Uterus (tissue), 3 donors: ENCODE measurements at regions not wholly inside any gene's neighbourhood (a gene's known extent, or its start where the extent isn't known, plus 50 kb on each side); places are given as distances from the start of the nearest gene placed in this dataset.

ENCODE experiments used
- DNase-seq, 2 donors: peaks; one replicate each; pipeline ENCODE4 v3.0.0-alpha.2; 2019 to 2020
- H3K27ac ChIP-seq, 2 donors: fragments of 200-600 bp; sonication (generic); 1 replicate in 1 of 2; 2 replicates in 1 of 2; pipeline ENCODE4 v1.5.1; 2016 to 2018
- H3K27me3 ChIP-seq, 2 donors: fragments of 200-600 bp; sonication (generic); one replicate each; pipeline ENCODE4 v1.5.1; 2018 to 2019; ENCODE audit warnings: control low read depth in 1 of 2
- H3K36me3 ChIP-seq, 2 donors: fragments of 200-600 bp; sonication (generic); one replicate each; pipeline ENCODE4 v1.5.1; 2019; ENCODE audit warnings: control low read depth in 1 of 2
- H3K4me1 ChIP-seq, 2 donors: fragments of 200-600 bp; sonication (generic); one replicate each; pipeline ENCODE4 v1.5.1; 2018 to 2019; ENCODE audit warnings: control low read depth in 1 of 2
- H3K4me3 ChIP-seq, 2 donors: fragments of 200-600 bp; sonication (generic); 1 replicate in 1 of 2; 2 replicates in 1 of 2; pipeline ENCODE4 v1.5.1; 2018 to 2019; ENCODE audit warnings: mild to moderate bottlenecking in 1 of 2
- H3K9me3 ChIP-seq, 2 donors: fragments of 200-600 bp; sonication (generic); one replicate each; pipeline ENCODE4 v1.5.1; 2019; ENCODE audit warnings: control low read depth in 1 of 2
- POLR2A ChIP-seq, 2 donors: fragments of 450-650 bp; IDR thresholded peaks; one replicate each; pipeline ENCODE4 v1.6.1; 2016; ENCODE audit warnings: antibody characterized with exemption in 2 of 2, mild to moderate bottlenecking in 1 of 2, moderate library complexity in 1 of 2
- intact Hi-C: fragments of 100-400 bp; cut with DNase I; formaldehyde crosslinking; loops from one replicate; pipeline ENCODE4 v1.15.1; 2023; ENCODE audit warnings: low total_unique reads
- TF ChIP-seq, protein P1 (sequence below), 4 experiments: fragments of 200-600 bp in 2 of 4; fragments of 450-650 bp in 2 of 4; sonication (generic) in 2 of 4; IDR thresholded peaks; one replicate each; pipeline ENCODE4 v1.5.1; 2016 to 2019; ENCODE audit warnings: antibody characterized with exemption in 4 of 4, mild to moderate bottlenecking in 2 of 4, moderate library complexity in 1 of 4
- donor health status: DM: yes; HTN: yes; CAD: no.

GRCh38 chr1:219459351-219460080 is 153.4 kb downstream of the ZC3H11B start:
- no peaks in the 10 kb centered on the region for H3K4me1 ChIP-seq
- intact Hi-C loops: no loop called here
- H3K27ac ChIP-seq: no peak overlapping the region
- H3K9me3 ChIP-seq: no peaks in the 10 kb centered on the region
- H3K36me3 ChIP-seq: no peaks in the 10 kb centered on the region
- DNase-seq: no peak
- no peaks in the 10 kb centered on the region for H3K27me3 ChIP-seq
- TF ChIP-seq, protein P1, sequence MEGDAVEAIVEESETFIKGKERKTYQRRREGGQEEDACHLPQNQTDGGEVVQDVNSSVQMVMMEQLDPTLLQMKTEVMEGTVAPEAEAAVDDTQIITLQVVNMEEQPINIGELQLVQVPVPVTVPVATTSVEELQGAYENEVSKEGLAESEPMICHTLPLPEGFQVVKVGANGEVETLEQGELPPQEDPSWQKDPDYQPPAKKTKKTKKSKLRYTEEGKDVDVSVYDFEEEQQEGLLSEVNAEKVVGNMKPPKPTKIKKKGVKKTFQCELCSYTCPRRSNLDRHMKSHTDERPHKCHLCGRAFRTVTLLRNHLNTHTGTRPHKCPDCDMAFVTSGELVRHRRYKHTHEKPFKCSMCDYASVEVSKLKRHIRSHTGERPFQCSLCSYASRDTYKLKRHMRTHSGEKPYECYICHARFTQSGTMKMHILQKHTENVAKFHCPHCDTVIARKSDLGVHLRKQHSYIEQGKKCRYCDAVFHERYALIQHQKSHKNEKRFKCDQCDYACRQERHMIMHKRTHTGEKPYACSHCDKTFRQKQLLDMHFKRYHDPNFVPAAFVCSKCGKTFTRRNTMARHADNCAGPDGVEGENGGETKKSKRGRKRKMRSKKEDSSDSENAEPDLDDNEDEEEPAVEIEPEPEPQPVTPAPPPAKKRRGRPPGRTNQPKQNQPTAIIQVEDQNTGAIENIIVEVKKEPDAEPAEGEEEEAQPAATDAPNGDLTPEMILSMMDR (IDR thresholded peaks at IDR 0.05): no peak
- no peak for TF ChIP-seq POLR2A (IDR thresholded peaks at IDR 0.05)
- no peak overlapping the region for H3K4me3 ChIP-seq

DNA sequence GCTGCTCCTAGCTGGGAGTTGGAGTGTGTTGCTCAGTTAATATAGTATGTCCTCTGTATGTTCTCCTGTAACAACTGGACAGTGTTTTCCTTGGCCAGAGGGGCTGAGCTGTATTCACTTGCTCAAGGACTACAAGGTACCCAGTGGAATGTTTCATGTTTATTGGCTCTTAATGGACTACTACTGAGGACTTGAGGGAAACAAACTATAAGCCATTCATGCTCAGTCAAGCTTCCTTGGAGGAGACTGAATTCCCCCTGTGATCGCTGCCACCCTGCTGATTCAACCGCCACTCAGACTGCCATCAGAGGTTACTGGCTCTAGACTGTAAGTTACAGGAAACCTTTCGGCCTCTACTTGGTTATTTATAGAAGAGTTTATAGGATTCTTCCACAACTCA is 166.6 kb downstream of the ZC3H11B start:
- no peak overlapping the region for H3K27ac ChIP-seq
- DNase-seq: no peak
- H3K4me3 ChIP-seq: no peak overlapping the region
- no peaks in the 10 kb centered on the region for H3K27me3 ChIP-seq
- no peaks in the 10 kb centered on the region for H3K36me3 ChIP-seq
- intact Hi-C loops: no loop called here
- H3K9me3 ChIP-seq: no peaks in the 10 kb centered on the region
- no peaks in the 10 kb centered on the region for H3K4me1 ChIP-seq
- TF ChIP-seq, protein P1 (IDR thresholded peaks at IDR 0.05): no peak
- no peak for TF ChIP-seq POLR2A (IDR thresholded peaks at IDR 0.05)

DNA sequence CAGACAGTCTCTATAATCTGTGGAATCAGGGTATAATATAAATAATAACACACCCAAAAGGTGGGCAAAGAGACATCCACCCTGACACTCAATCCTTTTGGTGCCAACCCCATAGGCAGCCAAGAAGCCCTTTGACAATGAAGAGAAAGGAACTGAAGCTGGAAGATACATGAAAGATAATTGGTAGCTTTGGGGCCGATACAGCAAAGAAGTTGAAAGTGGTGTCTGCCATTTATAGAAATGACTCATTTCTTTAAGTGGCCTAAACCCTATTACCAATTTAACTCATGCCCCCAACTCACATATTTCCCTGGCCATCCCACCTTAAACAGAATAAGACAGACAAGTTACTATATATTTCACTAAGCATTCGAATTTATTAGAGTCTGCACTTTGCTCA is 167.0 kb downstream of the ZC3H11B start:
- Histone ChIP-seq H3K27ac (no peak overlapping the region), H3K36me3 (no peaks in the 10 kb centered on the region), H3K4me1 (no peaks in the 10 kb centered on the region), H3K9me3 (no peaks in the 10 kb centered on the region), H3K4me3 (no peak overlapping the region), H3K27me3 (no peaks in the 10 kb centered on the region)
- DNase-seq: no peak
- intact Hi-C loops: no loop called here
- no peak for TF ChIP-seq POLR2A (IDR thresholded peaks at IDR 0.05)
- TF ChIP-seq, protein P1 (IDR thresholded peaks at IDR 0.05): no peak

DNA sequence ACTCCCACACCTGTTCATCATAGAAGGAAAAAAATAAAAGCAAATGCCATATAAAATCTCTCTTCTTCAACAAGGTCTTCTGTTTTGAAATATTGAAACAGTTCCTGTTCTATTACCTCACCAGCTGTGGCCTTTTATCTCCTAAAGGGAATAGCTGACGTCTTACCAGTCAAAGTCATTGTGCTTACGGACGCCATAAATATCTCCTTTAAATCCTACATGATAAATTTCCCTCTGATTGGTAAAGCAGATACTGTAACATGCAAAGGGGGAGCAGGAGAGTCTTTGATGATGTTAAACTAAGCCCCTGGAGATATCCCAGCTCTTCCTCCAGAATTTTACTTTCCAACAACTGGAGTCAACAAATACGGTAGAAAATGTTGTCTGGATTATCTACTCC is 168.4 kb downstream of the ZC3H11B start:
- Histone ChIP-seq H3K36me3 (no peaks in the 10 kb centered on the region), H3K27ac (no peak overlapping the region), H3K9me3 (no peaks in the 10 kb centered on the region), H3K27me3 (no peaks in the 10 kb centered on the region), H3K4me3 (no peak overlapping the region), H3K4me1 (no peaks in the 10 kb centered on the region)
- intact Hi-C loops: no loop called here
- TF ChIP-seq, protein P1 (IDR thresholded peaks at IDR 0.05): no peak
- no peak for TF ChIP-seq POLR2A (IDR thresholded peaks at IDR 0.05)
- no peak for DNase-seq

DNA sequence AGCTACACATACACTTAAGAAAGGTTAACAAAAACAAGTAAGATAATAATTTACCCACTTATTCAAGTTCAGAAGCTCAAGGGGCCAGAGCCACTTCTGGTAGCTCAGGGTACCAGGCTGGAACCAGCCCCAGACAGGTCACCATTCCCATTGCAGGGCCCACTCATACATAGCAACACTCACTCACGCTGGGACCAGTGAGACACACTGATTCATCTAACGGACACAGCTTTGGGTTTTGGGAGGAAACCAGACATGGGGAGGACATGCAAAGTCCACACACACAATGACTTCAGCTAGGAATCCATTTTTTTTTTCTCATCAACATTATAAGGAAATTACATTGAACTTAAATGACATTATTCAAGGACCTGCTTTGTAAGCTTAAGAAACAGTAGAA is 169.1 kb downstream of the ZC3H11B start:
- H3K27ac ChIP-seq: no peak overlapping the region
- no peak for TF ChIP-seq POLR2A (IDR thresholded peaks at IDR 0.05)
- TF ChIP-seq, protein P1 (IDR thresholded peaks at IDR 0.05): no peak
- no peaks in the 10 kb centered on the region for H3K36me3 ChIP-seq
- no peak overlapping the region for H3K4me3 ChIP-seq
- DNase-seq: no peak
- H3K9me3 ChIP-seq: no peaks in the 10 kb centered on the region
- H3K4me1 ChIP-seq: no peaks in the 10 kb centered on the region
- no peaks in the 10 kb centered on the region for H3K27me3 ChIP-seq
- intact Hi-C loops: no loop called here
